ENCODE measurements at regions not wholly inside any gene's neighbourhood (a gene's known extent, or its start where the extent isn't known, plus 50 kb on each side); places are given as distances from the start of the nearest gene placed in this dataset.

GRCh38 chrX:120769576-120770341, 105.9 kb downstream of the CT47B1 start:
- Mint-ChIP-seq H3K4me1 (peaks cover 3% of the 10 kb centered on the region), H3K27me3 (no peaks in the 10 kb centered on the region), H3K4me3 (no peak overlapping the region), H3K36me3 (no peaks in the 10 kb centered on the region), H3K27ac (no peak overlapping the region), H3K9me3 (no peaks in the 10 kb centered on the region)
- POLR2A ChIA-PET = no interaction called here
- ATAC-seq (ENCODE audit: low read depth) = no peak
- no peak for DNase-seq

GRCh38 chrX:120768681-120769080, 107.0 kb downstream of the CT47B1 start:
- DNase-seq (no peak), ATAC-seq (ENCODE audit: low read depth) (no peak)
- Mint-ChIP-seq H3K4me1 (peaks cover 1% of the 10 kb centered on the region), H3K27ac (no peak overlapping the region), H3K4me3 (no peak overlapping the region), H3K27me3 (no peaks in the 10 kb centered on the region), H3K36me3 (no peaks in the 10 kb centered on the region), H3K9me3 (no peaks in the 10 kb centered on the region)
- POLR2A ChIA-PET = no interaction called here

- DNase-seq = no peak
- no peaks in the 10 kb centered on the region for H3K27me3 Mint-ChIP-seq
- no peak overlapping the region for H3K27ac Mint-ChIP-seq
- POLR2A ChIA-PET = no interaction called here
- H3K36me3 Mint-ChIP-seq = no peaks in the 10 kb centered on the region
- no peak for ATAC-seq (ENCODE audit: low read depth)
- H3K4me3 Mint-ChIP-seq = no peak overlapping the region
- no peaks in the 10 kb centered on the region for H3K9me3 Mint-ChIP-seq
- H3K4me1 Mint-ChIP-seq = no peaks in the 10 kb centered on the region
Observed at GRCh38 chrX:120768254-120768653, 107.4 kb downstream of the CT47B1 start.

- ATAC-seq (ENCODE audit: low read depth) (no peak), DNase-seq (no peak)
- no peaks in the 10 kb centered on the region for H3K9me3 Mint-ChIP-seq
- POLR2A ChIA-PET = no interaction called here
- H3K36me3 Mint-ChIP-seq = no peaks in the 10 kb centered on the region
- H3K27me3 Mint-ChIP-seq = no peaks in the 10 kb centered on the region
- peaks cover 3% of the 10 kb centered on the region for H3K4me1 Mint-ChIP-seq
- no peak overlapping the region for H3K4me3 Mint-ChIP-seq
- no peak overlapping the region for H3K27ac Mint-ChIP-seq
Observed at GRCh38 chrX:120763269-120763668, 112.4 kb downstream of the CT47B1 start.

GRCh38 chrX:120761810-120762209, 113.9 kb downstream of the CT47B1 start:
- no peak for ATAC-seq (ENCODE audit: low read depth)
- Mint-ChIP-seq H3K9me3 (no peaks in the 10 kb centered on the region), H3K36me3 (no peaks in the 10 kb centered on the region), H3K4me3 (no peak overlapping the region), H3K4me1 (peaks cover 3% of the 10 kb centered on the region), H3K27ac (no peak overlapping the region), H3K27me3 (no peaks in the 10 kb centered on the region)
- POLR2A ChIA-PET = no interaction called here
- no peak for DNase-seq

GRCh38 chrX:120759685-120760084, 116.0 kb downstream of the CT47B1 start:
- DNase-seq (no peak), ATAC-seq (ENCODE audit: low read depth) (no peak)
- Mint-ChIP-seq H3K4me3 (no peak overlapping the region), H3K9me3 (no peaks in the 10 kb centered on the region), H3K27ac (peak overlapping the region; percentile 30), H3K4me1 (peaks cover 10% of the 10 kb centered on the region), H3K36me3 (no peaks in the 10 kb centered on the region), H3K27me3 (no peaks in the 10 kb centered on the region)
- POLR2A ChIA-PET = interaction anchor here (0.6 kb wide), 1 partner anchor 8 kb away, joined by 4 read pairs; no protein-coding TSS in a partner anchor

- H3K36me3 Mint-ChIP-seq = no peaks in the 10 kb centered on the region
- DNase-seq (no peak), ATAC-seq (ENCODE audit: low read depth) (peak; percentile 63)
- POLR2A ChIA-PET = no interaction called here
- peaks cover 25% of the 10 kb centered on the region for H3K4me1 Mint-ChIP-seq
- H3K4me3 Mint-ChIP-seq = peak overlapping the region; percentile 0
- no peaks in the 10 kb centered on the region for H3K9me3 Mint-ChIP-seq
- no peaks in the 10 kb centered on the region for H3K27me3 Mint-ChIP-seq
- H3K27ac Mint-ChIP-seq = peak overlapping the region; percentile 78
Observed at GRCh38 chrX:120755066-120755846, 120.4 kb downstream of the CT47B1 start.

- ATAC-seq (ENCODE audit: low read depth) = no peak
- Mint-ChIP-seq H3K27ac (no peak overlapping the region), H3K27me3 (no peaks in the 10 kb centered on the region), H3K9me3 (no peaks in the 10 kb centered on the region), H3K4me3 (peak overlapping the region; percentile 39), H3K4me1 (peaks cover 28% of the 10 kb centered on the region), H3K36me3 (no peaks in the 10 kb centered on the region)
- POLR2A ChIA-PET = no interaction called here
- no peak for DNase-seq
Observed at GRCh38 chrX:120753413-120754251, 122.0 kb downstream of the CT47B1 start.

GRCh38 chrX:120752431-120753082, 122.7 kb upstream of the C1GALT1C1 start:
- peaks cover 28% of the 10 kb centered on the region for H3K4me1 Mint-ChIP-seq
- H3K9me3 Mint-ChIP-seq = no peaks in the 10 kb centered on the region
- no peaks in the 10 kb centered on the region for H3K36me3 Mint-ChIP-seq
- no peaks in the 10 kb centered on the region for H3K27me3 Mint-ChIP-seq
- H3K27ac Mint-ChIP-seq = peak overlapping the region; percentile 27
- DNase-seq (no peak), ATAC-seq (ENCODE audit: low read depth) (peak; percentile 27)
- POLR2A ChIA-PET = interaction anchor here (0.6 to 1.0 kb wide), 3 partner anchors 55 to 130 kb away, joined by 3 to 4 read pairs (median 3); partner anchors contain the start of gene C1GALT1C1
- peak overlapping the region; percentile 31 for H3K4me3 Mint-ChIP-seq

GRCh38 chrX:120751683-120752082, 121.8 kb upstream of the C1GALT1C1 start:
- POLR2A ChIA-PET = no interaction called here
- no peak overlapping the region for H3K4me3 Mint-ChIP-seq
- DNase-seq (no peak), ATAC-seq (ENCODE audit: low read depth) (no peak)
- H3K36me3 Mint-ChIP-seq = no peaks in the 10 kb centered on the region
- H3K27me3 Mint-ChIP-seq = no peaks in the 10 kb centered on the region
- no peaks in the 10 kb centered on the region for H3K9me3 Mint-ChIP-seq
- H3K27ac Mint-ChIP-seq = no peak overlapping the region
- peaks cover 28% of the 10 kb centered on the region for H3K4me1 Mint-ChIP-seq

- no peak for ATAC-seq (ENCODE audit: low read depth)
- no peaks in the 10 kb centered on the region for H3K36me3 Mint-ChIP-seq
- H3K27ac Mint-ChIP-seq = no peak overlapping the region
- H3K9me3 Mint-ChIP-seq = no peaks in the 10 kb centered on the region
- peaks cover 2% of the 10 kb centered on the region for H3K27me3 Mint-ChIP-seq
- peaks cover 27% of the 10 kb centered on the region for H3K4me1 Mint-ChIP-seq
- no peak overlapping the region for H3K4me3 Mint-ChIP-seq
- no peak for DNase-seq
- POLR2A ChIA-PET = no interaction called here
Observed at GRCh38 chrX:120750381-120750780, 120.5 kb upstream of the C1GALT1C1 start.

GRCh38 chrX:120749141-120749846, 119.4 kb upstream of the C1GALT1C1 start:
- POLR2A ChIA-PET = interaction anchor here (1.2 kb wide), 1 partner anchor 145 kb away, joined by 3 read pairs; the partner anchor contains the start of gene MCTS1
- ATAC-seq (ENCODE audit: low read depth) = peak; percentile 50
- H3K27me3 Mint-ChIP-seq = peaks cover 2% of the 10 kb centered on the region
- H3K4me1 Mint-ChIP-seq = peaks cover 17% of the 10 kb centered on the region
- no peak for DNase-seq
- H3K36me3 Mint-ChIP-seq = peaks cover 5% of the 10 kb centered on the region
- H3K9me3 Mint-ChIP-seq = peaks cover 2% of the 10 kb centered on the region
- peak overlapping the region; percentile 38 for H3K4me3 Mint-ChIP-seq
- peak overlapping the region; percentile 77 for H3K27ac Mint-ChIP-seq

Measured in activated naive CD8-positive, alpha-beta T cell treated with anti-CD3 and anti-CD28 coated beads, Interleukin-2, amount 10 ng/mL, durations not matched to agents 7 days and 5 days (primary cell).